SK-N-SH (cell line): ENCODE measurements at regions not wholly inside any gene's neighbourhood (a gene's known extent, or its start where the extent isn't known, plus 50 kb on each side); places are given as distances from the start of the nearest gene placed in this dataset.

Experiments used
- GABPA ChIP-seq: IDR thresholded peaks from 2 replicates; pipeline ENCODE4 v1.4.0; 2012; ENCODE audit warnings: low read depth, mild to moderate bottlenecking
- JUND ChIP-seq: IDR thresholded peaks from 2 replicates; pipeline ENCODE4 v1.4.0; 2012
- MEF2A ChIP-seq: IDR thresholded peaks from 2 replicates; pipeline ENCODE4 v1.4.0; 2012; ENCODE audit warnings: low read depth, borderline replicate concordance
- POLR2AphosphoS5 ChIP-seq: IDR thresholded peaks from 2 replicates; pipeline ENCODE4 v1.6.1; 2012; ENCODE audit warnings: low read depth, low read length
- RAD21 ChIP-seq: IDR thresholded peaks from 2 replicates; pipeline ENCODE4 v1.6.1; 2012; ENCODE audit warnings: mild to moderate bottlenecking, low read length
- SIN3A ChIP-seq: IDR thresholded peaks from 2 replicates; pipeline ENCODE4 v1.6.1; 2012; ENCODE audit warnings: low read depth, mild to moderate bottlenecking, low read length, moderate library complexity, borderline replicate concordance
- TAF1 ChIP-seq: IDR thresholded peaks from 2 replicates; pipeline ENCODE4 v1.6.1; 2012; ENCODE audit warnings: low read depth, mild to moderate bottlenecking, low read length, moderate library complexity, borderline replicate concordance
- TEAD4 ChIP-seq: IDR thresholded peaks from 2 replicates; pipeline ENCODE4 v1.4.0; 2012; ENCODE audit warnings: mild to moderate bottlenecking, borderline replicate concordance; ENCODE audit not compliant: insufficient read depth
- YY1 ChIP-seq: IDR thresholded peaks from 2 replicates; pipeline ENCODE4 v1.4.0; 2012; ENCODE audit warnings: low read depth, mild to moderate bottlenecking
- TF ChIP-seq, protein P1 (sequence below): fragments of 200-600 bp; sonication (generic); IDR thresholded peaks from 2 replicates; pipeline ENCODE4 v1.6.1; 2017; ENCODE audit warnings: antibody characterized with exemption, mild to moderate bottlenecking, moderate library complexity
- TF ChIP-seq, protein P2 (sequence below): IDR thresholded peaks from 2 replicates; pipeline ENCODE4; 2012
- TF ChIP-seq, protein P3 (sequence below): IDR thresholded peaks from 2 replicates; pipeline ENCODE4 v1.6.1; 2012; ENCODE audit warnings: mild to moderate bottlenecking, low read depth, low read length, moderate library complexity

DNA sequence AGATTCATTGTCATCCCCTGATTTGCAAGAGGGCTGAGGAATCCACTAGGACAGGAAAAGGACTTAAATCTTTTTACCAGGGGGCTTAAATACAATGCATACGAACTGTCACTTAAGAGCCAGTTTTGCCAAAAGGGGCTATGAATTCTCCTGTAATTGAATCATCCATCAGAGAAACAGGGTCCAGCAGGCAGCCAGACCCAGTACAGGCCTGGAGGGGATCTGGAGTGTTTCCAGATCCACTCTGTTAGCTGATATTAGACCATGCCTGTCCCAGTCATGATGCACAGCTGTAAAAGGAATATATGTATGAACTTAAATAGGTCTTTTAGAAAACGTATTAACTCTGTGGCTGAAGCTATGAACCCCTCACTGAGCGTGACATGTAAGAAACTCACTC lies 53.8 kb upstream of the PRSS23 start:
- TF ChIP-seq, protein P1, sequence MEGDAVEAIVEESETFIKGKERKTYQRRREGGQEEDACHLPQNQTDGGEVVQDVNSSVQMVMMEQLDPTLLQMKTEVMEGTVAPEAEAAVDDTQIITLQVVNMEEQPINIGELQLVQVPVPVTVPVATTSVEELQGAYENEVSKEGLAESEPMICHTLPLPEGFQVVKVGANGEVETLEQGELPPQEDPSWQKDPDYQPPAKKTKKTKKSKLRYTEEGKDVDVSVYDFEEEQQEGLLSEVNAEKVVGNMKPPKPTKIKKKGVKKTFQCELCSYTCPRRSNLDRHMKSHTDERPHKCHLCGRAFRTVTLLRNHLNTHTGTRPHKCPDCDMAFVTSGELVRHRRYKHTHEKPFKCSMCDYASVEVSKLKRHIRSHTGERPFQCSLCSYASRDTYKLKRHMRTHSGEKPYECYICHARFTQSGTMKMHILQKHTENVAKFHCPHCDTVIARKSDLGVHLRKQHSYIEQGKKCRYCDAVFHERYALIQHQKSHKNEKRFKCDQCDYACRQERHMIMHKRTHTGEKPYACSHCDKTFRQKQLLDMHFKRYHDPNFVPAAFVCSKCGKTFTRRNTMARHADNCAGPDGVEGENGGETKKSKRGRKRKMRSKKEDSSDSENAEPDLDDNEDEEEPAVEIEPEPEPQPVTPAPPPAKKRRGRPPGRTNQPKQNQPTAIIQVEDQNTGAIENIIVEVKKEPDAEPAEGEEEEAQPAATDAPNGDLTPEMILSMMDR = no peak
- TF ChIP-seq TAF1 (no peak), YY1 (no peak), JUND (no peak; the same call in 1 of the 2 replicates), POLR2AphosphoS5 (no peak), MEF2A (no peak), RAD21 (no peak), SIN3A (no peak), TEAD4 (no peak), GABPA (no peak)
- TF ChIP-seq, protein P2, sequence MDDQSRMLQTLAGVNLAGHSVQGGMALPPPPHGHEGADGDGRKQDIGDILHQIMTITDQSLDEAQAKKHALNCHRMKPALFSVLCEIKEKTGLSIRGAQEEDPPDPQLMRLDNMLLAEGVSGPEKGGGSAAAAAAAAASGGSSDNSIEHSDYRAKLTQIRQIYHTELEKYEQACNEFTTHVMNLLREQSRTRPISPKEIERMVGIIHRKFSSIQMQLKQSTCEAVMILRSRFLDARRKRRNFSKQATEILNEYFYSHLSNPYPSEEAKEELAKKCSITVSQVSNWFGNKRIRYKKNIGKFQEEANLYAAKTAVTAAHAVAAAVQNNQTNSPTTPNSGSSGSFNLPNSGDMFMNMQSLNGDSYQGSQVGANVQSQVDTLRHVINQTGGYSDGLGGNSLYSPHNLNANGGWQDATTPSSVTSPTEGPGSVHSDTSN = no peak
- TF ChIP-seq, protein P3, sequence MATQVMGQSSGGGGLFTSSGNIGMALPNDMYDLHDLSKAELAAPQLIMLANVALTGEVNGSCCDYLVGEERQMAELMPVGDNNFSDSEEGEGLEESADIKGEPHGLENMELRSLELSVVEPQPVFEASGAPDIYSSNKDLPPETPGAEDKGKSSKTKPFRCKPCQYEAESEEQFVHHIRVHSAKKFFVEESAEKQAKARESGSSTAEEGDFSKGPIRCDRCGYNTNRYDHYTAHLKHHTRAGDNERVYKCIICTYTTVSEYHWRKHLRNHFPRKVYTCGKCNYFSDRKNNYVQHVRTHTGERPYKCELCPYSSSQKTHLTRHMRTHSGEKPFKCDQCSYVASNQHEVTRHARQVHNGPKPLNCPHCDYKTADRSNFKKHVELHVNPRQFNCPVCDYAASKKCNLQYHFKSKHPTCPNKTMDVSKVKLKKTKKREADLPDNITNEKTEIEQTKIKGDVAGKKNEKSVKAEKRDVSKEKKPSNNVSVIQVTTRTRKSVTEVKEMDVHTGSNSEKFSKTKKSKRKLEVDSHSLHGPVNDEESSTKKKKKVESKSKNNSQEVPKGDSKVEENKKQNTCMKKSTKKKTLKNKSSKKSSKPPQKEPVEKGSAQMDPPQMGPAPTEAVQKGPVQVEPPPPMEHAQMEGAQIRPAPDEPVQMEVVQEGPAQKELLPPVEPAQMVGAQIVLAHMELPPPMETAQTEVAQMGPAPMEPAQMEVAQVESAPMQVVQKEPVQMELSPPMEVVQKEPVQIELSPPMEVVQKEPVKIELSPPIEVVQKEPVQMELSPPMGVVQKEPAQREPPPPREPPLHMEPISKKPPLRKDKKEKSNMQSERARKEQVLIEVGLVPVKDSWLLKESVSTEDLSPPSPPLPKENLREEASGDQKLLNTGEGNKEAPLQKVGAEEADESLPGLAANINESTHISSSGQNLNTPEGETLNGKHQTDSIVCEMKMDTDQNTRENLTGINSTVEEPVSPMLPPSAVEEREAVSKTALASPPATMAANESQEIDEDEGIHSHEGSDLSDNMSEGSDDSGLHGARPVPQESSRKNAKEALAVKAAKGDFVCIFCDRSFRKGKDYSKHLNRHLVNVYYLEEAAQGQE = no peak
